Renal pelvis (tissue), 1 donor: ENCODE measurements at regions not wholly inside any gene's neighbourhood (a gene's known extent, or its start where the extent isn't known, plus 50 kb on each side); places are given as distances from the start of the nearest gene placed in this dataset.
A peak's percentile ranks its signal among the peaks of the same experiment; 100 is the strongest.

Source experiments
- DNase-seq: peaks from one replicate; pipeline ENCODE4 v3.0.0-alpha.2; 2013

DNA sequence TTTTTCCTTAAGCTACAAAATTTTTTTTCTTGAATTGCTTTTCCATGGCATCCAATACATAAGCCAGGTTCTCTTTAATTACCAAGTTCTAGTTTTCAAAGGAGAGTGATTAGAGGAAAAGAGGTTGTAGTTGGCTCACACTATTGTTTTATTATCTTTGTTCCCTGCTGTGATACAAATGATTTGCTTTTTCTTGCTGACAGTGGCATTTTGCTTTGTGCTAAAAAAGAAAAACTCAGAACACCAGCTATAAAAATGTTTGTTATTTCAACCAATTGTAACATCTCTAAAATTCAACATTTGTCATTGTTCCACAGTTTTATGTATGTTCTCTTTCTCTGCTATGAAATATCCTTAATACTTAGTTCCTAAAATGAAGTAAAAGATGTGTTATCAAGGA lies 1817.2 kb downstream of the STIM2 start:
- DNase-seq: no peak

DNA sequence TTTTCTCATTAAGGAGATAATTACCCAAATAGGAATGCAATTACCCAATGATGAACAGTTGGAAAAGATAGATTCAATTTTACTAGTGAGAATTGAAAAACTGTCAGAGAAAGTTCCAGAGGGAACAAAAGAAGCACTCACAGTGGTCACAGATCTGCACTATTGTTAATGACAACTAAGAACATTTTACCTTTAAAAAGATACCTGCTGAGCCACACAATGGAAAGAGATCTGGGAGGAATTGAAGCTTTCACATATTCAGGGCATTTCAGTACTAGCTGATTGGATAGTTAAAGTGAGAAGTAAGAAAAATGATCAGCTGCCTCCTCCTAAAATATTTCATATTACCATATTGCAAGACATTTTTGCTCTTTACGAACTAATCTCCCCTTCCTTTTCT lies 1822.2 kb downstream of the STIM2 start:
- no peak for DNase-seq

DNA sequence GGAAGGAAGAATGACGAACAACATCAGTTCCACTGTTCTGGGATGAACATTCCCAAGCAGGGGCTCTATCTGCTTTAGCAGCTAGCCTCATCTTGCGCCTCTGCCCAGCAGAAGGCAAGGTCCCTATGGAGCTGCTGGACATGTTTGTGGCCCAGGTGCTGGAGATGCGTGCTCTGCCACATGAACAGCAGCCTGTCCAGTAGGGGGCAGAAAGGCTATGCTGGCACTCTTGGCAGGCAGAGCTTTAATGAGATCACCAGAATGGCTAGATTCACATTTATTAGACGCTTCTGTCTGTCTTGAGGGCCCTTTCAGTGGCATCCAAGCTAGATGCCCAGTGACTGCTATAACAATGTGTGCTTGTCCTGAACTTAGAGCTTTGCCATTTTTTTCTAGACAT lies 1826.0 kb downstream of the STIM2 start:
- peak; percentile 7 for DNase-seq

DNA sequence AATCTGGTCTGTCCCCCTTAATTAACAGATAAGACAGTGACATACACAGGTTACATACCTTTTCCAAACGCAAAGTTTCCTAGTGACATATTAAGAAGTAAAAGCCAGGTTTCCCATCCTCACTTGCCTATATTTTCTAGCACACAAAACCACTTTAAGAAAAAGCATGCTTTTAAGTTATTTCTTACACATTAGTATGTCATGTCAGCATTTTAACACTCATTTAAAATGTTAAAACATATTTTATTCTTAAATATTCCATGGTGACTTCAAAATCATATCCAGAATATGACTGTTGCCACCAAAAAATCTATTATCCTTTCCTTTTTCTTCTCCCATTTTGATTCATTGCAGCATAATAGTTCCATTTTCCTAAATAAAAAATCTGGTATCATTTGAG lies 1830.2 kb downstream of the STIM2 start:
- no peak for DNase-seq

DNA sequence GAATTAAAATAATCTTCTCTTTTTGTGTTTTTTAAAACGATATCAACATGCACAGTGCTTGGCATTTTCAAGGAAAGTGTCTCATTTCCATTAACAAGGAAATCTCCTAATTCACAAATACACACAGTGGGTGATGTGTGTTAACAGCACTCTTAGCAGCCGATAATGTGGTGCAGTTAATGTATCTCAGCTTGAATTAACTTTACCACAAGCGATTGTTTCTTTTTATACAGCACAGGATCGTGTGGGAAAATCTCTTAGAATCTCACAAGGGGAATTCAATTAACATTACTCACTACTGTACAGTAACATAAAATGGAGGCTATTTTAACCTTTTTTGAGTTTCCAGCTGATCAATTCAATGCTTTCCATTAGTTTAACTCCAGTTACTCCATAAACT lies 1841.9 kb downstream of the STIM2 start:
- no peak for DNase-seq

DNA sequence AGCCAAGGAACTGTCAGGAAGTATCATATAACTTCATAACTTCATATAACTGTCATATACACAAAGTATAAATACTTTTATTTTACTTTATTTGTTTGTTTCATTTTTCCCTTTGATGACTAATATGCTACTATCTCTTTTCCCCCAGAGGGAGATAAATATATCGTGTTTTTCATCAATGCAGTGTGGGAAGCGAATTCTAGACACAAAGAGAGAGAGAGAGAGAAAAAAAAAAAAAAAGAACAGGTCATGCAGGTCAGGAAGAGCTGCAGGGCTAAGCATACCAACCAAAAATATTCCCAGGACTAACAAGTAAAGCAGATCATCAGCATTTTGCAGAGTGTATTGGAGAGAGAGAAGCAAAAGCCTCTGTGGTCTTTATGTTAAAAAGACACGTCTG lies 1849.2 kb downstream of the STIM2 start:
- DNase-seq: no peak

DNA sequence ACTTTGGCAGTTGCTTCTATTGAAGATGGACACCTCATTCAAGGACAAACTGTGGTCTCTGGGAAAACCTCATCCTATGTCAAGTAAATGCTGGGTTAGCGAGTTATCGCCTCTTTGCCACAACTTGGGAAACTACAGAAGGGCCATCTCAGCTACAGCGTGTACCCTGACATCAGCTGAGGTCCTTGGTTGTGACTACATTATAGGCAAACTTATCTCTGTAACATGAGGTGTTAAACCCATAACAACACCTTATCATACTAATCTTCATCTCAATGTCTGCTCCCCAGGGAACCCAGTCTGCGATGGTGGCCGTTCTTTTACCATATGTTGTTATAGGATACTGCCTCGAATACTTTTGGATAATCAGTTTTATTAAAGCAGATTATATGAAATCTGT lies 1862.7 kb downstream of the STIM2 start:
- DNase-seq: no peak

DNA sequence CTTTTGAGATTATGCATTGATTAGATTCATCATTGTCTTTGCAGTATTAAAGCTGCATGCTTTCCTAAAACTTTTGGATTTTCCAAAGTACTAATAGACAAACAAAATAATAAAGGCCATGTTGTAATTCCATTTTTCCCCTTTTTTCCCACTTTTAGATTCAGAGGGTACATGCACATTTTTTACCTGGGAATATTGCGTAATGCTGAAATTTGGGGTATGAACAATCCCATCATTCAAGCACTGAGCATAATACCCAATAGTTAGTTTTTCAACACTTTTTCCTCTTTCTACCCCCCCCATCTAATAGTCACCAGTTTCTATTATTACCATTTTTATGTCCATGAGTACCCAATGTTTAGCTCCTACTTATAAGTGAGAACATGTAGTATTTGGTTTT lies 1863.6 kb downstream of the STIM2 start:
- no peak for DNase-seq

DNA sequence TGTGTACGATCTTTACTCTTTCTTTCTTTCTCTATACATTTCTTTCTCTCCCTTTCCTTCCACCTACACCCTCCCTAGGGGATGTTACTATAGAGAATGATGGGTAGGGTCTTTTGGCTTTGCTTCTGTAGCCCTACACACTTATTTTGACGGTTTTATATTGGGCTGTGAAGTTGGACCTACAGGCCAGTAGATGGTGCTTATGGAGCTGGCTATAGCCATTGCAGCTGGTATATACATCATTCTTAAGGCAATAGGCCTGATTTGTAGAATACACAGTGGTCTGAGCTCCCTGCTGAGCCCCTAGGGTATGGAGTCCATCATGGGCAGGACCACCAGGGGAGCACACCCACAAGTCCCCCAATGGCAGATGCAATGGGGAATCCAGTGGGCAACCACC lies 1869.7 kb downstream of the STIM2 start:
- no peak for DNase-seq

DNA sequence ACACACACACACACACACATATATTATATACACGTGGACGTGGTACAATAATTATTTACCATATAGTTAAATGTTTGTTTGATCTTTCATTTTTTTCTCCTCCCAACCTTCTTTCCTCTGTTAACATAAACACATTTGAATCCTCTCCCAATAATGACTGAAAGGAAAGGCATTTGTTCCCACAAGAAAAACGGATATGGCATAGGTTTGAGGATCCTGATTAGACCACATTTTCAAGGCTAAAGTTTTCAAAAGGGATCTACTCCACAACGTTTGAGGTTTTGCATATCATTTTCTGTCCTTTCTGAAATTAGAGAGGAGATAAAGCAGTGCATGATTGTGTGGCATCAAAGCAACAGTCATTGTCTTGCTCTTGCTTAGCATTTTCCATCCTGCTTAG lies 1883.4 kb downstream of the STIM2 start:
- no peak for DNase-seq

DNA sequence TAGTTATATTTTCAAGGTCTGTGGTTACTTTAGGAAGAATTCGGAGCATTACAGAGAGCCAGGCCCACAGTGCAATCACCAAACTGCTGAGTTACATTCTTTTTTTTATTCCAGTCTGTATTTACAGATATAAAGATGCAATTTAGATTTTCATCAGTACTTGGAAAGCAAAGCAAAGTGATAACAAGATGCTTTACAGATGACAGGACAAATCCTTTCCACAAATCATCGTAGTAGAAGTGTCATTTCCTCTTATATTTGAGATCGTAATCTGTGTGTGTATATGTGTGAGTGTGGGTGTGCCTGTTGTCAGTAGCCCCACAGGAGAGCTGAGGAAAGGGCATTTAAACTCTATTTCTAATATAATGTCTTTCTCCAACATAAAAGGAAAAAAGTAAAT lies 1893.7 kb downstream of the STIM2 start:
- DNase-seq: no peak

DNA sequence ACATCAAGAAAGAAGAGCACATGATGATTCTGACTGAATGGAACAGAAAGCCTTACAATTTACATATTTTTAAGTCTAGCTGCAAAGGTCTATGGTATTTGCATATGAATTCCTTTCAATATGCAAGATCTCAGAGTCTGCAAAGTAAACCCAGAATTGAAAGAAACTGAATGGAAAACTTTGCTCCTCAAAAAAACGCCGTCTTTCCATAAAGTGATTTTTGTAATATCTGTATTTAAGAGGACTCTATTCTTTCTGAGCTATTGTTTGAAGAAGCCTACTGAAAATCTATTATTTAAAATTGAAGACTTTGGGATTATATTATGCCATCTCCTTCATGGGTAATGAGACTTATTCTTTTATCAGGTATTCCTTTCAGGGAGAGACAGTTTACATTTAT lies 1894.4 kb downstream of the STIM2 start:
- no peak for DNase-seq

DNA sequence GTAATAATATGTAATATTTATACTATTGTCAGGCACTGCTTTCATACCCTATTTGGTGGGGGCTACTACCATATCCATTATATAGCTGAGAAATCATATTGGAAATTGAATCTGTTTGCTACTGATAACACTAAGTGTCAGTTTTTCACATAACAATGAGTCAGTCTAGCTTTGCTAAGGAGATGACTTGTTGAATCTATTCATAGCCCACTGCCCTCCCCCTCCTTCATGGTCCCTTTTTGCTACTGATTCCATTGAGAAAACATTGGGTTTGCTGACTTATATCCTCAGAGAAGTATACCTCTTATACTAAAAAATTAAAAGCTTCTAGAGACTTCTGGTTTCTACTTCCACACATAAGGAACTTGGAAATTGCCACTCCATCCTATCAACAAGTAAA lies 1898.4 kb downstream of the STIM2 start:
- DNase-seq: no peak

DNA sequence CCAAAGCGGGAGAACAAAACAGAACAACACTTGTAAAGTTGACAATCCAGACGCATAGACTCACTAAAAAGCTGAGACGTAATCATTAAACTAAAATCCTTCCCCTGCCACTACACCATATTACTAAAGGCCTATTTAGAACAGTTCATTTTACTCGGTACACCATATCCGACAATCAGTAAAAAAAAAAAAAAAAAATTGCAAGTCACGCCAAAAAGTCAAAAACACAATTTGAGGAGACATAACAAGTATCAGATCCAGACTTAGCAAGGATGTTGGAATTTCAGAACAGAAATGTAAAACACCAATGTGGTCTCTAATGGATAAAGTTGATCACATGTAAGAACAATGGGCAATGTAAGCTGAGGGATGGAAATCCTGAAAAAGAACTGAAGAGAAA lies 1899.4 kb downstream of the STIM2 start:
- DNase-seq: no peak

DNA sequence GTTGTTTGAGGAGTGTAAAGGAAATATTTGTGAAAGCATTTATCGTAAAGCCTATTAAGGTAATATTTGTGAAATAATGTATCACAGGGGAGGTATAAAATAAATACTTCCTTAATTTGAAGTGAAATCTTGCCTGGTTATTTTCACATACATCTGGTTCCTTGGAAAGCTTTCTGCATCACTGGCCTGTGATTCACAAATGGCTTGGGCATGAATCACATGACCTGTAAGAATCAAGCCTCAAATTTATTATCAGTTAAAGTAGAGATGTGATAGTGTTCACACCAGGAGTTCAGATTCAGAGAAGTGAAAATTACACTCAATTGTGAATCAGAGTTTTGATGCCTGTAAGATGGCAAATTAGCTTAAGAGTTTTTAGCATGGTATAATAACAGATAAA lies 1911.4 kb downstream of the STIM2 start:
- no peak for DNase-seq

DNA sequence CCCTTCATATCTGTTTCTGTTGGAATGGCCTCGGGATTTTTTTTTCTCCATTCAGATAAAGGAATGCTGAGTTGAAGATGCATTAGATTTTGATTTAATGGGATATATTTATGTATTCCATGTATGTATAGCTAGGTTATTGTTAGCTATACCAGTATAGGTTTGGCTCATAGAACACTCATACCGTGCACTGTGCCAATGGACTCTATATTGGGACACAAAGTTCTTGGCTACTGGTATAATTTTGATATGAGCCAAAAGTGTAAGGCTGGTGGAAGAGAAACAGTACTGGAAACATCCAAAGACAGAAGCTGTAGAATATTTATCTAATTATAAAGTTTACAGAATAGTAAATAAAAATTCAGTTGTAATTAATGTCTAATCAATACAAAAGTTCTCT lies 1912.1 kb downstream of the STIM2 start:
- no peak for DNase-seq

DNA sequence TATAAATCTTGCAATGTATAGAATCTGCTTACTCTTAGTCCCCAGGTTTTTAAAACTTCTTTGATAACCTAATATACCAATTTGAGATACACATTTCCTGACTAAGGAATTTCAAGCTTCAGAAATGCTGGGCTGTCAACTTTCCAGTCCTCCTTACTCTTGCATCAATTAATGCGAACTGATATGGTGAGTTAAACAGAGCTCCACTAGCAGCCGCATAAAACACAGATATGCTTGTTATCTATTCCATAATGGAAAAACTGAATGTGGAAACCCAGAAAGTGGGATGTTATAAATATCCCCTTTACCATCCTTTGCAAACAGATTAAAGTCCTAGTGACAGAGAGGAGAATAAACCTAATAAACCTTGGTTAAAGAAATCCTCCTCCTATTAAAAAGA lies 1913.7 kb downstream of the STIM2 start:
- DNase-seq: no peak

DNA sequence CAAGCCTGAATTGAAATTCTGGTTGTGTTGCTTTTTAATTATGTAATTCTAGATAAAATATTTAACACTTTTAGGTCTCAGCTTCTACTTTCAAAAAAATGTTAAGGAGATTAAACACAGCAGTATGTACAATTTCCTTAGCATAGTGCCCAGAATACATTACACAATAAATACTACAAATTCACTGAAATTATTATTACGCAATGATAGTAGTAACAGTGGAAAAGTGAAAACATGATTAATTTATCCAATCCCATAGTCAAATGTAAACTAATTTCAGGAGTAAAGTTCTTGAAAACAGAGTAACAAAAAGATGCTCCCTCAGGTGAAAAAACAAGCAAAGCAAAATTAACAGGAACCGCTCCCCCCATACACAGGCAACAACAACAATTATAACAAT lies 1915.4 kb downstream of the STIM2 start:
- no peak for DNase-seq

DNA sequence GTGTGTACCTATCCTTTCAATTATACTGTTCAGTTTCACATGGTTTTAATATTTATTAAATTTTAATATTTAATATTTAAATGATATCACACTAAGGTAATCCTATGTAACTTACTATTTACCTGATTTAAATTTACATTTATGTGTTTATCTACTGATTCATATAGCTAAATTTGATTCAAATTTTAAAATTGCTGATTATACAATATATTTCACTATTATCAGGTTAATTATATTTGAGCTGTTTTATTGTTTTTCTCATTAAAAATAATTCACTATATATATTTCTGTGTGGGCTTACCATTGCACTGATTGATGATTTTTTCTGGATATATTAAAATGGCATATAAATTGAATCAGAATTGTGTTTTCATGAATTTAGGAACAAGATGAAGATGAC lies 1923.5 kb downstream of the STIM2 start:
- no peak for DNase-seq

DNA sequence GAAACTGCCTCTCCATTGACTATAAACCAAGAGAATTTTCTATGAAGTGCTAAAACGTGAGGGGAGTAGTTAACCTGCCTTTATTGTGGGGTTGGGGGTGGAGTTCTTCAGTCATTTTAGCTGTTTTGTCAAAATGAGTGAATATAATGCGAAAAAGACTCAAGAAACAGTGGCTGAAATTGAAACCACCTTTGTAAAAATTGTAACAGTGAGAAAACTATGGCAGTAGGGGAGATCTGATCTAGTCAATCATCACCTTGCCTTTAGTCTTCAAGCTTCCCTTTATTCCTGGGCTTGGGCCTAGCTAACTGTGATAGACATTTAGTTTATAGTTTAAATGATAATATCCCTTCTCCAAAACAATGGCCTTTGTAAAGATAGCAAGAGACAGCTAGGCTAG lies 1927.3 kb downstream of the STIM2 start:
- DNase-seq: no peak

DNA sequence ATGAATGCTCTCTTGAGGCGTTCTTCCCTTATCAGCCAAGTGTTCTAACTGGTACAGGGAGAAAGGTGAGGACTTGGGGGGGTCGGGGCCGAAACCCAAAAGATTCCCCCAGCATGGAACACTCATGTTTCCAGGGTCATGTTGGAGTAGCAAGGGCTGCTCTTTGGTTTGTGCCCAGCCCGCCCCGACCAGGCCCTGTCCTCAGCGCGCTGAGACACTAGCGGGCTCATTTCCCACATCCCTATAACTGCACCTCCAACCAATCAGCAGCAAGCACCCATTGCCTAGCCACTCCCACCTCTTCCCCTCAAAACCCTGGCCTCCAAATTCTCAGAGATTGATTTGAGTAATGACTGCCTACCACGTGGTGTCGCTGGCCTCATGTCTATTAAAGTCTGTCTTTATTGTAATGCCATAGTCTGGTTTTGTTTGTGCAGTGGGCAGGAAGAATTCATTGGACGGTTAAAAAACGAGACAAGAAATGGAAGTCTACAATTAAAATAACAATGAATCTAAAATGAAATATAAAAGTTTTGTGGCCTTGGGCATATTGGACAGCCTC lies 1928.4 kb downstream of the STIM2 start:
- no peak for DNase-seq

DNA sequence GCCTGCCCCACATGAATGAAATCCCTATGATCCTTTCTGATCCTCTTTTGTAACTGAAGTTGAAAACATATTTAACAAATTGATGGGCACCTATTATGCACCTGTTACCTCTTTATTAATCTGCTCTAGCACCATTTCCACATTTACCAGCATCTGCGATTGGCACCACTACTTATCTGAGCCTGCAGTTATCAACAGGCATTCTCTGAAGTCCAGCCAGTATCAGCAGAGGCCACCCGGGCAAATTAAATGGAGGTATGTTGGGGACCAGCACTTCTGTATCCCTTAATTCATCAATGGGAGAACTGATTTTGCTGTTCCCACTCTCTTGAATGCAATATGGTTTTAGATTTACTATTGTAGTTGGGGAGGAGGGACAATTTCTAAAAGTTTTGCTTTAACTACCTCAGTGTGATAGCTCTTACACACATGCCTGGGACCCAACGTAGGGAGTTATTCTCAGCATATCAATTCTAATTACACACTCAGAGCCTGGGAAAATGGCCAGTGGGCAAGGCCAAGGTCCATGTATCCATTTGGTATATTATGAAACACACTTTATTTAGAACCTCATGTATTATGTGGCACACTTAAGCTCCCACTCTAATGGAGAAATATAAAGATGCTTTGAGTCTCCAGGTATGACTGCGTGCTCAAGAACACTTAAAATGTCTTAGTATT lies 1927.1 kb upstream of the PCDH7 start:
- no peak for DNase-seq

DNA sequence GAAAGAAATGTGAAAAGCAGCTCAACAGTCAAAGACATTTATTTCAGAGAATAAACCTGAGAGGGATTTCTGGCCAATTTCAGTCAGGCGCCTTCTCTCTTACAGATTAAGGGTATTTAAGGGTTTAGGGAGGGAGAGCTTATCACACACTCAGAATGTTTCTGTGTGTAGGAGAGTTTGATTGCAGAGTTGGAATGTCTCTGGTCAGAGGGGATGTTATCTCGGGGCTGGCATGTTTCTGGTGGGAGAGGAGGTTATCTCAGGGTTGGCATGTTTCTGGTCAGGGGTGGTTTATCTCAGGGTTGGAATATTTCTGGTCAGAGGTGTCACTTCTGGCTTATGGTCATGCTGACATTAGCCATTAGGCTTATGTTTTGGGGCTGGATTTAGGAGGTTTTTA lies 1920.5 kb upstream of the PCDH7 start:
- no peak for DNase-seq

DNA sequence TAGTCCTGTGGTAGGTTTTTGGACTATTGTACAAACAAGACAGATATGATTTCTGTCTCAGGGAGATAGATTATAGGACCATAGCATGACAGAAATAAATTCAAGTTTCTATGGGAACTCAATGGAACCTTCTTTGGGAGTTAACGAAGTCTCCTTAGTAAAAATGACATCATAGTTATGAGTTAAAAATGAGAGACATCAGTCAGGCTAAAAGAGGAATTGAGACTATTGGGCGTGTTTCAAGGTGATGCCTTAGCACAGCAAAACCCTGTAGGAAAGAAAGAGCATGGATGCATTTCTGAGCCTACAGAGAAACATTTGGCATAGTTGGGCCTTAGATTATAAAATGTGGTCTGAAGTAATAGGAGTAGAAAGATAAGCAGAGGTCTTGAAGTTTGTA lies 1909.1 kb upstream of the PCDH7 start:
- DNase-seq: no peak

DNA sequence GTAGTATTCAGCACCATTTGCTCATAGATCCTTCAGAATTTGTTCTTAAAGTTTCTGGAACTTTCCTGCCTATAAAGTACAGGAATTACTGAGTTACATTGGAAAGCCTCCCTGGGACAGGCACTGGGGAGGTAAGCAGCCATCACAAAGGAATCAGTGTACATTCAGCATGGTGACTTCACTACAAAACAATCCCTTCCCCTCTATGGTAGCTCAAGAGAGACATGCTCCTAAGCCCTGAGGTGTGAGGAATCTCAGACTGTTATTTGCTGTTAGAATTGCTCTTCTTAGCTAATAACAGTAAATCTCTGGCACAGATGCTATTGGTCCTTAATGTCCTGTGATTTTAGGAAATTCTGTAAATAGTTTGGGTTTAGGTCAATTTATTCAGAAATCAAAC lies 1898.0 kb upstream of the PCDH7 start:
- no peak for DNase-seq
